Heart right ventricle (tissue), 16 donors: ENCODE measurements at regions not wholly inside any gene's neighbourhood (a gene's known extent, or its start where the extent isn't known, plus 50 kb on each side); places are given as distances from the start of the nearest gene placed in this dataset.
A peak's percentile ranks its signal among the peaks of the same experiment; 100 is the strongest.

Source experiments
- ATAC-seq, 8 donors: fragments of 200-7000 bp; cut with Tn5 transposase; one replicate each; pipeline ENCODE4 v1.9.1; 2020; ENCODE audit warnings: mild to moderate bottlenecking in 8 of 8, moderate library complexity in 8 of 8, moderate number of reproducible peaks in 1 of 8
- DNase-seq, 2 donors: peaks; one replicate each; pipeline ENCODE4 v3.0.0-alpha.2; 2020
- H3K27ac ChIP-seq, 10 donors: fragments of 200-600 bp; sonication (generic) in 2 of 10; one replicate each; pipeline versions ENCODE4 v1.5.0 to v1.8.0; 2020 to 2022; ENCODE audit warnings: mild to moderate bottlenecking in 3 of 10
- H3K27me3 ChIP-seq, 7 donors: fragments of 200-600 bp; one replicate each; pipeline ENCODE4 v1.8.0; 2021 to 2022; ENCODE audit warnings: mild to moderate bottlenecking in 2 of 7
- H3K36me3 ChIP-seq, 9 donors: fragments of 200-600 bp; sonication (generic) in 1 of 9; one replicate each; pipeline versions ENCODE4 v1.5.0 to v1.8.0; 2020 to 2022; ENCODE audit warnings: mild to moderate bottlenecking in 2 of 9
- H3K4me1 ChIP-seq, 9 donors: fragments of 200-600 bp; sonication (generic) in 1 of 9; one replicate each; pipeline versions ENCODE4 v1.5.0 to v1.8.0; 2020 to 2022; ENCODE audit warnings: mild to moderate bottlenecking in 4 of 9
- H3K4me3 ChIP-seq, 10 donors: fragments of 200-600 bp; sonication (generic) in 2 of 10; one replicate each; pipeline versions ENCODE4 v1.5.0 to v1.8.0; 2020 to 2022; ENCODE audit warnings: mild to moderate bottlenecking in 7 of 10, moderate library complexity in 2 of 10
- H3K9me3 ChIP-seq, 11 donors: fragments of 200-600 bp in 10 of 11; sonication (generic) in 2 of 11; one replicate each; pipeline versions ENCODE4 v1.5.0 to v1.8.0; 2013 to 2022; ENCODE audit warnings: mild to moderate bottlenecking in 2 of 11, control low read depth in 1 of 11, moderate library complexity in 1 of 11
- CTCF ChIP-seq, 9 donors: fragments of 200-600 bp; sonication (generic) in 2 of 9; IDR thresholded peaks; one replicate each; pipeline versions ENCODE4 v1.5.0 to v1.8.0; 2021 to 2022; ENCODE audit warnings: antibody characterized with exemption in 9 of 9, mild to moderate bottlenecking in 5 of 9, moderate library complexity in 1 of 9
- WGBS, 2 donors: extraction: QIAGEN DNeasy Blood & Tissue Kit; methylation state at CpG; one replicate each; pipeline ENCODE4 v1.1.7; 2013; ENCODE audit warnings: inconsistent platforms in 1 of 2; 5-methylcytosine and 5-hydroxymethylcytosine counted together
- intact Hi-C, 10 donors: fragments of 100-400 bp; cut with DNase I; formaldehyde crosslinking; loops; one replicate each; pipeline versions ENCODE4 v1.11.1 to v1.14.2; 2022
- donor health status: Arrhythmogenic right ventricular cardiomyopathy.
- donor health status: ischemic (EF 13 %, LVEDD 7.1; RV severe dilation, severe dysfunction).
- donor health status: healthy with polysubstance abuse.
- donor health status: DM: no; HTN: yes; CAD: no.
- donor health status: DM: no; HTN: no; CAD: no.
- donor health status: ischemic (EF 25% LVEDD 6.9; RV normal size, moderate dysfunction).
- donor health status: ischemic (EF 25% LVEDD 5.7; RV mildly dilated, moderate dysfunction).
- donor health status: healthy.
- donor health status: DM: yes; HTN: yes; CAD: no.
- donor health status: Ischemic cardiomyopathy.
- donor health status: ischemic (EF 35%, LVEDD 5.7; RV mildly dilated, moderate dysfunction).
- donor health status: nonischemic (EF 11% LVEDD 7.7; RV severe dilation, severe dysfunction).
- donor health status: DM: yes; HTN: yes; CAD: no.
- donor health status: PGD.
- donor health status: ischemic (EF 29% LVEDD 5.4; RV normal size, mild dysfunction).
- donor health status: nonischemic (EF 23%, LVEDD 6.1; RV moderate dilation, normal function).

DNA sequence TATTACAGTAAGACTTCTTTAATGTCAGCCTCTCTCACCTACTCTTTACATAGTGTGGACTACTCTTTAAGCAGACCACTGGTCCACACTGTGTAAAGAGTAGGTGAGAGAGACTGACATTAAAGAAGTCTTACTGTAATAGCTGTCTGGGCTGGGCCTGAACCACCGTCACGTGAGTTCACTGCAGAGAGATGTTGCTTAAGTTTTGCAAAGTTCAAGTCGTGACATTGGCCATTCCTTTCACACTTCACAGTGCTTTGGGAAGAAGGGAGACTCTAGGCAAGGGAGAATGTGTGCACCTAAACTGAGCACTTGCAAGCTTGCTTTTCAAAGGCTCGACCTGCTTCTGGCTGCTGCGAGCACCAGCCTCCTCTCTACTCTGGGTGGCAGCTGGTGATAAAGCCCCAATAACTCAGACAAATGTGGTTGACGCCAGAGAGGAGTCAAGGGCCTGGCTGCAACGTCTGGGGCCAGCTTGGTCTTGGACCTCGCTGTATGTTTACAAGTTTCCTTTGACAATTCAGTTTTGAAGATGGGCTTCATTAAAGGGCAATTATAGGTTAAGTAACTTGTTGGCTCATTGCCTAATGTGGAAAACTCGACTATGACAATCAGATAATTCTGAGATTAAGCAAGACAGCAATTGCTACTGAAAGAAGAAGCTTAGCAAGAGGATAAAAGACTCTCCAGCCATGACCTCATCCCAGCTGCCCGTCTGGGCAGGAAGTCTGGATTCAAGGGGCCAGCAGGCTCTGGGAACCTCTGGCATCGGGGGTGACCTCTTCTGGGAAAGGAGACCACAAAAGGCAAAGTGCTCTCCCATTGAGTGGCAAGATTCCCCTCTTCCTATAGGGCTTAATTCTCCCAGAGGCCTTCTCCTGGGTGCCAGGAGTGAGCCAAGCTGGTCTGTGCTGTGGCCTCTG is 242.1 kb upstream of the TLE3 start:
- WGBS, 2 donors = 71 to 81% methylated on average over 11 of the region's 11 CpGs
- ATAC-seq = peak in 4 of 8 donors; percentile 34 to 77 (median 66)
- no peak for TF ChIP-seq CTCF (IDR thresholded peaks at IDR 0.05)
- H3K36me3 ChIP-seq = no peaks in the 10 kb centered on the region
- intact Hi-C loops = no loop called here
- H3K4me3 ChIP-seq = no peak overlapping the region
- peaks cover 0 to 17% (median 0%) of the 10 kb centered on the region in 9 donors for H3K4me1 ChIP-seq
- H3K27ac ChIP-seq = peak overlapping the region in 3 of 10 donors; percentile 38 to 57 (median 53)
- no peak for DNase-seq
- peaks cover 0 to 7% (median 0%) of the 10 kb centered on the region in 7 donors for H3K27me3 ChIP-seq
- H3K9me3 ChIP-seq = peaks cover 0 to 11% (median 5%) of the 10 kb centered on the region in 11 donors

GRCh38 chr15:70337277-70338186 is 239.8 kb upstream of the TLE3 start:
- 65 to 73% methylated on average over 18 of the region's 18 CpGs for WGBS, 2 donors
- peaks cover 0 to 34% (median 15%) of the 10 kb centered on the region in 11 donors for H3K9me3 ChIP-seq

GRCh38 chr15:70336425-70337009 is 238.8 kb upstream of the TLE3 start:
- intact Hi-C loops = no loop called here

More at GRCh38 chr15:70337277-70338186, 239.8 kb upstream of the TLE3 start:
- Histone ChIP-seq H3K27ac (no peak overlapping the region), H3K27me3 (peaks cover 0 to 7% (median 0%) of the 10 kb centered on the region in 7 donors), H3K4me1 (peaks cover 0 to 17% (median 0%) of the 10 kb centered on the region in 9 donors), H3K36me3 (no peaks in the 10 kb centered on the region), H3K4me3 (no peak overlapping the region)
- ATAC-seq = peak in 1 of 8 donors; percentile 71
- intact Hi-C loops = no loop called here
- DNase-seq = no peak
- TF ChIP-seq CTCF (IDR thresholded peaks at IDR 0.05) = no peak

More at GRCh38 chr15:70336425-70337009, 238.8 kb upstream of the TLE3 start:
- no peak for DNase-seq
- no peaks in the 10 kb centered on the region for H3K36me3 ChIP-seq
- peaks cover 0 to 17% (median 0%) of the 10 kb centered on the region in 9 donors for H3K4me1 ChIP-seq
- H3K27ac ChIP-seq = no peak overlapping the region
- peaks cover 0 to 7% (median 0%) of the 10 kb centered on the region in 7 donors for H3K27me3 ChIP-seq
- H3K9me3 ChIP-seq = peaks cover 0 to 42% (median 15%) of the 10 kb centered on the region in 11 donors
- WGBS, 2 donors = 87 to 89% methylated on average over 6 of the region's 6 CpGs
- ATAC-seq = no peak
- TF ChIP-seq CTCF (IDR thresholded peaks at IDR 0.05) = no peak
- no peak overlapping the region for H3K4me3 ChIP-seq
